COLO829 (cell line): ENCODE measurements at regions not wholly inside any gene's neighbourhood (a gene's known extent, or its start where the extent isn't known, plus 50 kb on each side); places are given as distances from the start of the nearest gene placed in this dataset.
"Not testable (repeated sequence)": the region's sequence is repeated elsewhere in the genome, so short reads cannot be mapped to it uniquely, and the experiment has no call there.

ENCODE experiments used
- DNase-seq: peaks from one replicate; pipeline ENCODE4 v3.0.0; 2012; ENCODE audit warnings: low spot score

- DNase-seq = no peak
Observed at GRCh38 chr4:120005527-120005926, 61.1 kb downstream of the MAD2L1 start.

GRCh38 chr4:120005076-120005475, 61.6 kb downstream of the MAD2L1 start:
- DNase-seq = no peak

- DNase-seq = no peak
Observed at GRCh38 chr4:120004054-120004453, 62.6 kb downstream of the MAD2L1 start.

GRCh38 chr4:120003193-120003592, 63.5 kb downstream of the MAD2L1 start:
- no peak for DNase-seq

- DNase-seq = no peak
Observed at GRCh38 chr4:120001850-120002249, 64.8 kb downstream of the MAD2L1 start.

- no peak for DNase-seq
Observed at GRCh38 chr4:120000591-120001296, 65.9 kb downstream of the MAD2L1 start.

- DNase-seq = not testable (repeated sequence)
Observed at GRCh38 chr4:119996024-119996423, 70.6 kb downstream of the MAD2L1 start.

- no peak for DNase-seq
Observed at GRCh38 chr4:119984996-119985395, 81.7 kb downstream of the MAD2L1 start.

GRCh38 chr4:119982756-119983155, 83.9 kb downstream of the MAD2L1 start:
- DNase-seq = no peak

GRCh38 chr4:119980456-119980855, 86.2 kb downstream of the MAD2L1 start:
- peak; percentile 56 for DNase-seq

- DNase-seq = no peak
Observed at GRCh38 chr4:119977076-119977940, 89.3 kb downstream of the MAD2L1 start.

GRCh38 chr4:119971431-119972084, 95.1 kb downstream of the MAD2L1 start:
- DNase-seq = no peak

GRCh38 chr4:119962631-119963030, 104.0 kb downstream of the MAD2L1 start:
- no peak for DNase-seq

- no peak for DNase-seq
Observed at GRCh38 chr4:119958983-119959382, 107.7 kb downstream of the MAD2L1 start.

- no peak for DNase-seq
Observed at GRCh38 chr4:119955256-119955655, 111.4 kb downstream of the MAD2L1 start.

GRCh38 chr4:119954487-119954886, 112.2 kb downstream of the MAD2L1 start:
- not testable (repeated sequence) for DNase-seq

GRCh38 chr4:119946359-119946758, 120.3 kb downstream of the MAD2L1 start:
- DNase-seq = no peak

- DNase-seq = no peak
Observed at GRCh38 chr4:119942806-119943205, 123.8 kb downstream of the MAD2L1 start.

GRCh38 chr4:119940557-119940956, 126.1 kb downstream of the MAD2L1 start:
- DNase-seq = no peak

- peak; percentile 69 for DNase-seq
Observed at GRCh38 chr4:119939071-119939995, 127.3 kb downstream of the MAD2L1 start.

GRCh38 chr4:119937746-119938145, 128.9 kb downstream of the MAD2L1 start:
- no peak for DNase-seq

GRCh38 chr4:119933606-119934005, 133.0 kb downstream of the MAD2L1 start:
- DNase-seq = no peak
